ENCODE measurements at regions not wholly inside any gene's neighbourhood (a gene's known extent, or its start where the extent isn't known, plus 50 kb on each side); places are given as distances from the start of the nearest gene placed in this dataset.
A peak's percentile ranks its signal among the peaks of the same experiment; 100 is the strongest.

GRCh38 chr1:5297180-5297885 is 642.9 kb downstream of the AJAP1 start:
- 62 to 65% methylated on average over 9 of the region's 9 CpGs for WGBS, 2 donors
- Histone ChIP-seq H3K27me3 (peaks cover 0 to 32% (median 10%) of the 10 kb centered on the region in 7 donors), H3K4me3 (no peak overlapping the region), H3K4me1 (no peaks in the 10 kb centered on the region), H3K27ac (no peak overlapping the region), H3K36me3 (no peaks in the 10 kb centered on the region), H3K9me3 (no peaks in the 10 kb centered on the region)
- intact Hi-C loops (cut with DNase I) = no loop called here
- ATAC-seq = peak in 5 of 8 donors; percentile 41 to 72 (median 56)
- TF ChIP-seq CTCF (IDR thresholded peaks at IDR 0.05) = no peak
- peak; percentile 14 to 19 for DNase-seq

- H3K9me3 ChIP-seq = no peaks in the 10 kb centered on the region
- peaks cover 0 to 30% (median 10%) of the 10 kb centered on the region in 7 donors for H3K27me3 ChIP-seq
- H3K36me3 ChIP-seq = no peaks in the 10 kb centered on the region
- WGBS, 2 donors = 59 to 61% methylated on average over 18 of the region's 18 CpGs
- TF ChIP-seq CTCF (IDR thresholded peaks at IDR 0.05) = no peak
- H3K27ac ChIP-seq = no peak overlapping the region
- intact Hi-C loops (cut with DNase I) = no loop called here
- no peaks in the 10 kb centered on the region for H3K4me1 ChIP-seq
- DNase-seq = no peak
- no peak overlapping the region for H3K4me3 ChIP-seq
- ATAC-seq = no peak
These were observed 642.3 kb downstream of the AJAP1 start for GRCh38 chr1:5296557-5297179.

GRCh38 chr1:5296095-5296494 is 641.7 kb downstream of the AJAP1 start:
- TF ChIP-seq CTCF (IDR thresholded peaks at IDR 0.05) = no peak
- Histone ChIP-seq H3K27ac (no peak overlapping the region), H3K4me1 (no peaks in the 10 kb centered on the region), H3K36me3 (no peaks in the 10 kb centered on the region), H3K9me3 (no peaks in the 10 kb centered on the region), H3K4me3 (no peak overlapping the region), H3K27me3 (peaks cover 0 to 27% (median 10%) of the 10 kb centered on the region in 7 donors)
- intact Hi-C loops (cut with DNase I) = no loop called here
- ATAC-seq (no peak), DNase-seq (no peak)
- 66 to 67% methylated on average over 12 of the region's 12 CpGs for WGBS, 2 donors

- Histone ChIP-seq H3K4me1 (no peaks in the 10 kb centered on the region), H3K27ac (no peak overlapping the region), H3K36me3 (no peaks in the 10 kb centered on the region), H3K9me3 (no peaks in the 10 kb centered on the region), H3K27me3 (peaks cover 0 to 21% (median 5%) of the 10 kb centered on the region in 7 donors), H3K4me3 (no peak overlapping the region)
- no peak for ATAC-seq
- intact Hi-C loops (cut with DNase I) = no loop called here
- 61 to 66% methylated on average over 6 of the region's 6 CpGs for WGBS, 2 donors
- DNase-seq = no peak
- no peak for TF ChIP-seq CTCF (IDR thresholded peaks at IDR 0.05)
These were observed 637.5 kb downstream of the AJAP1 start for GRCh38 chr1:5291889-5292288.

All from heart right ventricle (tissue), 16 donors.